ENCODE measurements at regions not wholly inside any gene's neighbourhood (a gene's known extent, or its start where the extent isn't known, plus 50 kb on each side); places are given as distances from the start of the nearest gene placed in this dataset.

GRCh38 chr11:23166376-23166775 is 306.1 kb upstream of the CCDC179 start:
- no peaks in the 10 kb centered on the region for H4K20me1 ChIP-seq (ENCODE audit: control insufficient read depth, extremely low read depth, insufficient read depth, low read length)
- no peaks in the 10 kb centered on the region for H3K4me1 ChIP-seq (ENCODE audit: control insufficient read depth, extremely low read depth, insufficient read depth, low read length)
- no peak overlapping the region for H2AFZ ChIP-seq (ENCODE audit: control insufficient read depth, low read length)
- H3K79me2 ChIP-seq (ENCODE audit: control insufficient read depth, insufficient read depth, low read length) = no peaks in the 10 kb centered on the region
- TF ChIP-seq EZH2 (IDR thresholded peaks at IDR 0.05; ENCODE audit: low read length) (no peak), CTCF (optimal IDR thresholded peaks at IDR 0.05 in 1 of 3, IDR thresholded peaks at IDR 0.05 in 1 of 3, conservative IDR thresholded peaks at IDR 0.05 in 1 of 3; ENCODE audit: extremely low read depth in 1 of 3, insufficient read depth in 2 of 3, low read length in 3 of 3) (no peak)
- FAIRE-seq = no peak
- no peak overlapping the region for H3K4me2 ChIP-seq (ENCODE audit: control insufficient read depth, extremely low read depth, insufficient read depth, low read depth, low read length)
- no peaks in the 10 kb centered on the region for H3K9me3 ChIP-seq (ENCODE audit: control insufficient read depth, low read depth, low read length)
- dilution Hi-C loops (cut with MboI; ENCODE audit: extremely low pct_ligation_motif_present, low sequenced_read_pairs) = no loop called here
- H3K9ac ChIP-seq (ENCODE audit: control insufficient read depth, extremely low read depth, insufficient read depth, low read length) = no peak overlapping the region
- no peak overlapping the region for H3K27ac ChIP-seq (ENCODE audit: control insufficient read depth, insufficient read depth, low read length)
- no peak for DNase-seq (ENCODE audit: low read depth, low spot score)
- H3K27me3 ChIP-seq (ENCODE audit: control insufficient read depth, extremely low read depth, insufficient read depth, low read length) = no peaks in the 10 kb centered on the region
- no peaks in the 10 kb centered on the region for H3K9me1 ChIP-seq (ENCODE audit: control insufficient read depth, extremely low read depth, insufficient read depth, low read length)
- H3K36me3 ChIP-seq (ENCODE audit: control insufficient read depth in 2 of 2, extremely low read depth in 1 of 2, insufficient read depth in 2 of 2, low read length in 2 of 2) = no peaks in the 10 kb centered on the region
- no peak overlapping the region for H3K4me3 ChIP-seq (ENCODE audit: control insufficient read depth in 2 of 3, extremely low read depth in 1 of 3, insufficient read depth in 2 of 3, low read depth in 1 of 3, low read length in 3 of 3)

GRCh38 chr11:23179609-23180008 is 319.3 kb upstream of the CCDC179 start:
- Histone ChIP-seq H3K9me1 (ENCODE audit: control insufficient read depth, extremely low read depth, insufficient read depth, low read length) (no peaks in the 10 kb centered on the region), H3K4me2 (ENCODE audit: control insufficient read depth, extremely low read depth, insufficient read depth, low read depth, low read length) (no peak overlapping the region), H3K27ac (ENCODE audit: control insufficient read depth, insufficient read depth, low read length) (no peak overlapping the region), H3K9ac (ENCODE audit: control insufficient read depth, extremely low read depth, insufficient read depth, low read length) (no peak overlapping the region), H2AFZ (ENCODE audit: control insufficient read depth, low read length) (no peak overlapping the region), H3K27me3 (ENCODE audit: control insufficient read depth, extremely low read depth, insufficient read depth, low read length) (no peaks in the 10 kb centered on the region), H3K79me2 (ENCODE audit: control insufficient read depth, insufficient read depth, low read length) (no peaks in the 10 kb centered on the region), H3K4me3 (ENCODE audit: control insufficient read depth in 2 of 3, extremely low read depth in 1 of 3, insufficient read depth in 2 of 3, low read depth in 1 of 3, low read length in 3 of 3) (no peak overlapping the region), H3K9me3 (ENCODE audit: control insufficient read depth, low read depth, low read length) (no peaks in the 10 kb centered on the region), H4K20me1 (ENCODE audit: control insufficient read depth, extremely low read depth, insufficient read depth, low read length) (no peaks in the 10 kb centered on the region), H3K36me3 (ENCODE audit: control insufficient read depth in 2 of 2, extremely low read depth in 1 of 2, insufficient read depth in 2 of 2, low read length in 2 of 2) (no peaks in the 10 kb centered on the region), H3K4me1 (ENCODE audit: control insufficient read depth, extremely low read depth, insufficient read depth, low read length) (no peaks in the 10 kb centered on the region)
- no peak for DNase-seq (ENCODE audit: low read depth, low spot score)
- no peak for FAIRE-seq
- TF ChIP-seq CTCF (optimal IDR thresholded peaks at IDR 0.05 in 1 of 3, IDR thresholded peaks at IDR 0.05 in 1 of 3, conservative IDR thresholded peaks at IDR 0.05 in 1 of 3; ENCODE audit: extremely low read depth in 1 of 3, insufficient read depth in 2 of 3, low read length in 3 of 3) (no peak), EZH2 (IDR thresholded peaks at IDR 0.05; ENCODE audit: low read length) (no peak)
- dilution Hi-C loops (cut with MboI; ENCODE audit: extremely low pct_ligation_motif_present, low sequenced_read_pairs) = no loop called here
